ENCODE measurements at regions not wholly inside any gene's neighbourhood (a gene's known extent, or its start where the extent isn't known, plus 50 kb on each side); places are given as distances from the start of the nearest gene placed in this dataset.

- TF ChIP-seq, protein P1, sequence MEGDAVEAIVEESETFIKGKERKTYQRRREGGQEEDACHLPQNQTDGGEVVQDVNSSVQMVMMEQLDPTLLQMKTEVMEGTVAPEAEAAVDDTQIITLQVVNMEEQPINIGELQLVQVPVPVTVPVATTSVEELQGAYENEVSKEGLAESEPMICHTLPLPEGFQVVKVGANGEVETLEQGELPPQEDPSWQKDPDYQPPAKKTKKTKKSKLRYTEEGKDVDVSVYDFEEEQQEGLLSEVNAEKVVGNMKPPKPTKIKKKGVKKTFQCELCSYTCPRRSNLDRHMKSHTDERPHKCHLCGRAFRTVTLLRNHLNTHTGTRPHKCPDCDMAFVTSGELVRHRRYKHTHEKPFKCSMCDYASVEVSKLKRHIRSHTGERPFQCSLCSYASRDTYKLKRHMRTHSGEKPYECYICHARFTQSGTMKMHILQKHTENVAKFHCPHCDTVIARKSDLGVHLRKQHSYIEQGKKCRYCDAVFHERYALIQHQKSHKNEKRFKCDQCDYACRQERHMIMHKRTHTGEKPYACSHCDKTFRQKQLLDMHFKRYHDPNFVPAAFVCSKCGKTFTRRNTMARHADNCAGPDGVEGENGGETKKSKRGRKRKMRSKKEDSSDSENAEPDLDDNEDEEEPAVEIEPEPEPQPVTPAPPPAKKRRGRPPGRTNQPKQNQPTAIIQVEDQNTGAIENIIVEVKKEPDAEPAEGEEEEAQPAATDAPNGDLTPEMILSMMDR (conservative IDR thresholded peaks at IDR 0.05; ENCODE audit: low read length): no peak
- no peak for TF ChIP-seq EZH2phosphoT487 (IDR thresholded peaks at IDR 0.05; ENCODE audit: borderline replicate concordance, low read depth, low read length)
Measured at GRCh38 chr1:168822911-168823310, 93.9 kb upstream of the DPT start.
